Inflammatory macrophage treated with lipopolysaccharide for 4 hours (primary cell): ENCODE measurements at regions not wholly inside any gene's neighbourhood (a gene's known extent, or its start where the extent isn't known, plus 50 kb on each side); places are given as distances from the start of the nearest gene placed in this dataset.

Experiments used
- DNase-seq: peaks from one replicate; pipeline ENCODE4 v3.0.0-alpha.2; 2020

DNA sequence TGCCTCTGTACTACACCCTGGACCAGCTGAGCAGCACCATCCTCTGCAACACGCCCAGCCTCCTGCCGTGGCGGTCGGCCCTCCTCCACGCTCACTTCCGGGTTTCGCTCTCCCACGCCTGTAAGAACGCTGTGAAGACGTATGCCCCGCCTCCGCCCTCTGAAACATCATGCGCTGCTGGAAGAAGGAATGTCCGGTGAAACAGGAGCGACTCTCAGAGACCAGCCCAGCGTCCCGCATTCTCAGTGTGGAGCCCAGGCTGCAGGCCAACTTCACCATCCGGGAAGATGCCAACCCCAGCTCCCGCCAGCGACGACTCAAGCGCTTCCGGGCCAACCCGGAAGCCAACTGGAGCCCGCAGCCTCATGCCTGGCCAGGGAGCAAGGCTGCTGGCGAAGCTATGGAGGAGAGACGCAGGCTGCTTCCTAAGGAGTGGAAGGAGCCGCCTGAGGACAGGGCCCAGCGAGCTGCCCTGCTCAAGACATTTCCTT, 186.1 kb upstream of the SLITRK2 start:
- no peak for DNase-seq

DNA sequence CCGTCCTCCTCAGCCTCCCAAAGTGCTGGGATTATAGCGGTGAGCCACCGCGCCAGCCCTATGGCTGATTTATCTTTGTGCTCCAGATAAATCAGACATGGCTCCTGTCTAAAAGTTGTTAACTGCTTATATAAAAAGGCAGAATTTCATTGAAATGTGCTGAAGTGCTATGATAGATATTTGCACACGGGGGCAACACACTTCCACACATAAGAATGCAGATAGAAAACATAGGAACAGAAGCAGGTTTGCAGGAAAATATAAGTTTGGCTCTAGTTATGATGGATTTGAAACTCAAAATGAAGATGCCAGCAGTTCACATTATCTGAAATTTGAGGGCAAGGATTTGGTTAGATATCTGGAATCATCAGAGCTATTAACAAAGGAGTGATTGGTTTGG, 163.1 kb upstream of the SLITRK2 start:
- no peak for DNase-seq

DNA sequence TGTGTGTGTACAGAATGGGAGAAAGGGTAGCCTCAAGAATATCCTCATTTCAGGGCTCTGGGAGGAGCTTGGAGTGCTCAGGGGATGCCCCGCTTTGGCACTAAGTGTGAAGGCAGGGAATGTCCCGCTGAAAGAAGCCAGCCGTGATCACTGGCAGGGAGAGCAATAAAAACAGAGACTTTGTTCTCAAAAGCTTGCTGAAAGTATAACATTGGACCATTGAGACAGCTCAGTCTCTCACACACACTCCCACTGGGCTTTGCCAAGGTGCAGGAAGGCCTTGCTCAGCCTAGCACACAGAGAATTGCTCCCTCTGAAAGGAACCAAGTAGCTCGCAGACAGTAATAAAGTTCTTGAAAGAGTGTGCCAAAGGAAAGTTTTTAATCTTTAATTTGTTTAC, 143.8 kb upstream of the SLITRK2 start:
- no peak for DNase-seq

DNA sequence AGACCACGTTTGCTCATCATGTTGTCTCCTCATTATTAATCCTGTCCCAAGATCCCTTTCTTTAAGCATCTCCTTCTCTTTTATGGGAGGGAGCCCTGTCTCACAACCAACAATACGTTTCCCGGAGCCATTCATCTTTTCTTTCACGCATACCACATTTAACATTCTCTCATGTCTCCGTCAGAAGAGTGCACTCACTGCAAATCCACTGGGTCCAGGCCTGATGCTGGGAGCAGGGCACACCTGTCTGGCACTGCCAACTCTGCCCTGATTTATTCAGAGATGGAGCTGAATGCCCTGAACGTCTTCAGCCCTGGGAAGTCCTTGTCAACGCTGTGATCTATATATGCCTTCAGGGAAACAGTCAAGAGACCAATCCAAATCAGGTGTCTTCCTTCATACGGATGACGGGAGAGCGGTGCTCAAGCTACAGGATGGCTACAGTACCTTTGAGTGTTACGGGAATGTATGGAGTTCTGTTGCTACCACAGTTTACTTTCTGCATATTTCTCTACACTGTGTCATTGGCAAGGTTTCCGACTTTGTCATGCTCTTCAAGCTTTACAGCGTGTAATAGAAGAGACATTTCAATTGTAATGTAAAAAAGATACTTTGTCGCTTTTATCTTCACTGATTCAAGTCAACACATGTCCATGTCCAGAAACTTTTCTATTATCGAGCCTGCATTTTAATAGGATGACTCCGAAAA, 140.4 kb upstream of the SLITRK2 start:
- DNase-seq = no peak

DNA sequence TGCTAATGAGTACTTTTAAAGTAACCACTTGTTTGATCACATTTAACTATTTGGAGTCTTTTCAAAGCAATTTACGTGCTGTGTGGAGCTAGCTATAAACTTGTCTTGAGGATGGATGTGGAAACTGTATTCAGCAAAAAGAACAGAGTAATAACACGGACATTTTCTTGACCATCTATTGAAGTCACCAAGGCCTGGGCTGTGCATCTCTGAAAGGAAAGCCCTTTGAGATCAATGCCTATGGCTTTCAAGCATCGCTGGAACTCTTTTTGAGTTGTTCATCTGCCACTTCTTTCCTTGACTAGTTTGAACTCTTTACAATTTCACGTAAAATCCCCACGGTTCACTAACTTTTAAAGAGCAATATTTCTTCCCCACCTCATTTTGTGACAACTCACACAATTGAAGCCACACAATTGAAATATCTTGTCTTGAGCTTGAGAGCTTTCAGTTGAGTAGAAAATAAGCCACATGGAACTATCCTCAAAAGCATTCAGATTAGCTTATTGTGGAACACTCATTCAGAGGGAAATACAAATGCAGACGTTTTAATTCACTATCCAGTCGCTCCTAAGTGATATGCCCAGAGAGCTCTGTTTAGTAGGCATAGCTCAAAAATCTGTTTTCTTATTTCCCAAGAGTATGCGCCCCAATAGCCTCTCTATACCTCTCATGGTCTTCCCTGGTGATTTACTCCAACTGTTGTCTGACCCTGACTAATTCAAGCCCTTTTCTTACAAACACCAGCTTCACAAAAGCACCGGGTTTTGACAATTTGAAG, 134.9 kb upstream of the SLITRK2 start:
- no peak for DNase-seq

DNA sequence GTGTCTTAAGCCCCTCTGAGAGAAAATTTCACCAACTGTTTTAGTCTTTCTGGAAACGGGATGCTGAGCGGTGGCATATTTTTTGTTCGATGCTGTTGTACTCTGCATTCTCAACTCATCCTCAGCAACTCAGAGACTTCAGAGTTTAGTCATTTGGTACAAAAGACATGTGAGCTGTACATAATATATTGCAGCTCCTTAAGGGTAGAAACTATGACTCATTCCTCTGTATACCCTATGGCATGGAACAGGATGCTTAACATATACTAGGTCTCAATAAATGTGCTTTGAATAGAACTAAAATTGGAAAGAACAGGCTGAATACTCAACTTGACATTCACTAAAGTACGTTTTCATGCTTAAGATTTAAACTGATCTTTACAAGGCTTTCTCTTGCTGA, 130.5 kb upstream of the SLITRK2 start:
- DNase-seq = no peak

DNA sequence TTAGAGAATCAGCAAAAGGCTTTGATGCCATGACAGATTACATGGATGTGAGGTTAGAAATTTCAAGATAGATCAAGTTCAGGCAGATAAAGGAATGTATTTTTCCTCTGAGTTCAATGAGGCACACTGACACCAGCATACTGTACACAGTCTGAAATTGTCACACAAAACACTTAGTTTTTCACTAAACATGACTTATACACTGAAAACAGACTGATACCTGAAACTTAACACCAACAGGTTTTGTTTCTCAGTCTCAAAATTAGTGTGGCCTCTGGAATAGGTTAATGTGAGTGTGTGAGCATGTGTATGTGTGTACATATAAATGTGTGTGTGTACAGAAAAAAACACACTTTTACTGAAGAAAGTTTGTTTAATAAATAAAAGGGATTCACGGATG, 129.9 kb upstream of the SLITRK2 start:
- DNase-seq = no peak

DNA sequence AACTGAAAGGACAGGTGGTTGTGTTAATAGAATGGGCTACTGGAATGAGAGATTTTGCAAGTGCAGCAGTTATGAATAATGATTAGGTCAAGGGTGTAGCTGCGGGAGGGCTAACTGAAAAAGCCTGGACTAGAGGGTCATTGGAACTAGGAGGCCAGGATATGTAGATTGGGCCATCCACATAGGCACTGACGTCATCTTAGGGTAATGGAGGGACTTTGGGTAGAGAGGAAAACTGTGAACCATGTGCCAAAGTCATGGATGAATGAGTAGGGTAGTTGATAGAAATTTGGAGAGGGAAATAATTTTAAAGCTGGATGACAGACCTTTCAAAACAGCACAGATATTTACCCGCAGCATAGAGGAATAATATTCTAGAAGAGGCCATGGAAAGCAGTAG, 123.6 kb upstream of the SLITRK2 start:
- no peak for DNase-seq

DNA sequence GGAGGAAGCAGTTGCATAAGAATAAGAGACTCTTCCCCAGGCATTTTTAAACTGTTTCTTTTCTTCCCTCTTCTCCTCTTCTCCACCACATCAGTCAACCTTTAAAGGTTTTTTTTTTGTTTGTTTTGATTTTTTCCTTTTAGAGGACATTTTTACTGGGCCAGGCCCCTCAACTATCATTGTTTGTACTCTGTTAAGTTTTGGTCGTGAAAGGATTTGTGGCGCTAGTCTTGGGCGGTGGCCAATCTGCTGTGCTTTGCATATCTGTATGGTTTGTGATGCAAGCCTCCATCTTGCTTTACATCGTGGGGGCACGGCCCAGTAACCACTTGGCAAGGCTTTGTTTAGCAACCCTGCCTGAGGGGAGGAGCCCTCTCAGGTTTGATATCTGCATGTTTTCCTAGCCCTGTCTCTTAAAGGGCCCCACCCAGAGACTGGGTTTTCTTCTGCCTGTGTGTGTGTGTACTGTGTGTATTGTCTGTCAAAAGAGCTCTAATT, 101.9 kb upstream of the SLITRK2 start:
- DNase-seq = no peak

DNA sequence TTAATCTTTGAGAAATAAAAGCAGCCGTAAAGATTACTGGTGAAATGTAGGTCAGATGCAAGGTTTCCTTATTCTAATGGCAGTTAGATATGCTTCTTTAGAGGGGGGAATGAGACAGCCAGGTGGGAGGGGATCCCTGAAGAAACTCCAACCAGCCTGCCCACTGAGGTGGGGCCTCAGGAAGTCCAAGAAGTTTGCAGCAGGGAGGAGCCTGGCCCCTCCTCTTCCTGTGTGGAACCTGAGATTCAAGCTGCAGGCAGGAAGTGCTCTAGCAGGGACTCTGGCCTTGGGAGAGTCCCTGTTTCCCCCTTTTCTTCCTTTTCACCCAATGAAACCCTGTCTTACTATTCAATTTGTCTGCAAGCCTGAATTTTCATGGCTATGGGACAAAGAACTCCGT, 101.4 kb upstream of the SLITRK2 start:
- no peak for DNase-seq

DNA sequence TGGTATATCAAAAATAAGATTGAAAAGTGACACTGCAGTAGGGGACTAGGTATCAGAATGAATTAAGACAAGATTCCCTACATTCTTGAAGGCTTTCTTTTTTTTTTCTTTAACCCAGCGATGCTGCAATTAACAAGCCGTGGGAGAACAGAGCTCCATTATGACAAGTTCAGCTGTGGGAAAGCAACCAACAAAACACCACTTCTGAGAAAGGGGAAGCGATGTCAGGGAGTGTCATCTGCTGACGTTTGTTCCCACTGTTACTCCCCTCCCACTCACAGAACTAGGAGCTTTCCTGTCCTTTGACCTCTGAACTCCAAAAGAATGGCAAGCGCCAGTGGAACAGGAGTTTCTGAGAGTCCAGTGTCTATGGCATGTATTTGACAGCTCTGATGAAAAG, 90.2 kb upstream of the SLITRK2 start:
- no peak for DNase-seq

DNA sequence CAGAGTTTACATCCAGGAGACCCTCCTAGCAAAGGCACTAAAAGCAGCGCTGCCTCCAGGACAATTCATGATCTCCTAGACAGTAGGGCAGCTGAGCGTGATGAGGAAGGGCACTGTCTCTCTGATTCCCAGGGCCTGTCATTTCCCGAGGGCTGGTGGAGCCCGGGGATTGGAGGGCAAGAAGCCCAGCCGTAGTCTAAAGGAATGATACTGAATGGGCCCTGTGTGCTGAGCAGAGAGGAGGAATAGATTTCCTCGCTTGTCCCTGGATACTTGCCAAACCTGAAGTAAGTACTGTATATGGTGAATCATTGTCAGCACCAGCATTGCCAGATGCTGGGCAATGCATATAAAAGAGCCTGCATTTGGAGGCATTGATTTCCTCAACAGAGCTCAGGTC, 88.0 kb upstream of the SLITRK2 start:
- no peak for DNase-seq

DNA sequence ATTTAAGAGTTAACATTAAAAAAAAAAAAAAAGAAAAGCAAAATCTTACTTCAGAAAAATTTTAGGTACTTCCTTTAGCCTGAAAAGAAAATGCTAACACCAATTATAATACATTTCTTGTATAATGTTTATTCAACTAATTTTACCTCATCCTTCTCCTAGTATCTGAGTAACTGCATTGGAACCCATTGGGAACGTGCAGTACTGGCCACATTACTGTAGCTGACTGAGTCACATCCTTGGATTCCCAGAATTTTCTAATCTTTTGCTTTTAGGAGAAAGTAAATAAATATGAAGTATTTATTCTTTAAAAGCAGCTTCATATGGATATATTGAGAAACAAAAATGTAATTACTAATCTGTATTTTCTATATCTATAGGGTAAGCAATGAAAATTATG, 82.6 kb upstream of the SLITRK2 start:
- no peak for DNase-seq

DNA sequence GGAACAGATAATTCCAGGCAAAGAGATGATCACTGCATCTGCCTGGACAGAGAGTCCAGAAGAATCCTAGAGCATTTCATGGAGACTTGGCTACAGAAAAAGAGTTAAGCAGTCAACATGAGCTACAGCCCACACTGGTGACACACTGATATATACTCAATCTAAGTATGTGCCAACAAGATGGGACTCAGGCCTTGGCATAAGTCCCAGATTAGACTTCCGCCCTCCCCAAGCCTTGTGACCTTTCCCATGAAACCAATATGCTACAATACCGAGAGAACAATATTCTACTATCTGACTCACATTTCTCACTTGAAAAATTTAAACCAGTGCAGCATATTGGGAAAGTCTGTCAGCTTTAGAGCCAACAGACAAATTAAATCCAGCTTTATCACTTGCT, 65.7 kb upstream of the SLITRK2 start:
- no peak for DNase-seq
